SJCRH30 (cell line): ENCODE measurements at regions not wholly inside any gene's neighbourhood (a gene's known extent, or its start where the extent isn't known, plus 50 kb on each side); places are given as distances from the start of the nearest gene placed in this dataset.

ENCODE experiments used
- DNase-seq, 2 experiments: peaks; one replicate each; pipeline ENCODE4 v3.0.0-alpha.2; 2015 to 2020
- H3K27ac ChIP-seq: fragments of 250-450 bp; sonication (Bioruptor Pico); 2 replicates; pipeline ENCODE4 v1.5.1; 2020; ENCODE audit warnings: mild to moderate bottlenecking, moderate library complexity
- H3K27me3 ChIP-seq: fragments of 250-450 bp; sonication (Bioruptor Pico); 2 replicates; pipeline ENCODE4 v1.5.1; 2020; ENCODE audit warnings: mild to moderate bottlenecking, moderate library complexity
- H3K36me3 ChIP-seq: fragments of 250-450 bp; sonication (Bioruptor Pico); 2 replicates; pipeline ENCODE4 v1.5.1; 2020; ENCODE audit warnings: mild to moderate bottlenecking, moderate library complexity
- H3K4me1 ChIP-seq: fragments of 250-450 bp; sonication (Bioruptor Pico); 2 replicates; pipeline ENCODE4 v1.5.1; 2020; ENCODE audit warnings: mild to moderate bottlenecking, moderate library complexity
- H3K4me3 ChIP-seq: fragments of 250-450 bp; sonication (Bioruptor Pico); 2 replicates; pipeline ENCODE4 v1.5.1; 2020; ENCODE audit warnings: mild to moderate bottlenecking, moderate library complexity
- H3K9me3 ChIP-seq: fragments of 250-450 bp; sonication (Bioruptor Pico); replicated peaks from 2 replicates; pipeline ENCODE4 v1.5.1; 2020; ENCODE audit warnings: mild to moderate bottlenecking, moderate library complexity

DNA sequence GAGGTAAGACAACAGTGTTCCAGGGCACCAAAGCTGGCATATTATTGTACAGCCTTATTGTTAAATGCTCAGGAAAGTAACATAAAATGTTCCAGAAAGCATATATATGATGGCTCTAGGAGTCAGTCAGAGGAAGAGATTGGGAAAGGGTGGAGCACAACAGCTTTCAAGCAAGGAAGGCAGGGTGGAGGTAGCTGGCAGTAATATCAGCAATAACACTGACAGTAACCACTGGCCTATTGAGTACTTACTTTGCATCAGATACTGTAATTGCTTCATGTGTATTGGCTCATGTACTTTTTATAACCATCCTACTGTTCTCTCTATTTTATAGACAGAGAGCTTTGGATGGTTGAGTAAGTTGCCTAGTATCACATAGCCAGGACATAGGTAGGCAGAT is 830.2 kb downstream of the DHX35 start:
- H3K4me3 ChIP-seq = no peak overlapping the region
- no peaks in the 10 kb centered on the region for H3K36me3 ChIP-seq
- DNase-seq = no peak
- H3K4me1 ChIP-seq = no peaks in the 10 kb centered on the region
- peaks cover 2% of the 10 kb centered on the region; the same call in 1 of the 2 replicates for H3K27me3 ChIP-seq
- H3K27ac ChIP-seq = no peak overlapping the region
- no peaks in the 10 kb centered on the region for H3K9me3 ChIP-seq

DNA sequence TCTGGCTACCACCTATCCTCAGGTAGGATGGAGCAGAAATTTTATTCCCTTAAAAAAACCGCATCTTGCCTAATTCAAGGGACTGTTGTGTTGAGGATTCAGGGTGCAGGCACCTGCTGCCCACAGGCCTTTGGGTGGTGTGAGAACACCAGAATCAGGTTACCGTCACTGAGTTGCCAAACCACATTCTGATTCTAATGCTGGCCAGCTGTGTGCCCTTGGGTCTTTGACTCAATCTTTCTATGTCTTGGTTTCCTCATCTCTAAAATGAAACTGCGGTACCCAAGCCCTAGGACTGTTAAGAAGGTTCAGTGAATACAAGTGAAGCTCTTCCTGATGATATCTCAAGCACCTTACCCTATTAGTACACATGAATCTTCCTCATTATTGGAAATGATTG is 827.3 kb downstream of the DHX35 start:
- Histone ChIP-seq H3K4me3 (no peak overlapping the region), H3K27ac (no peak overlapping the region), H3K27me3 (peaks cover 2% of the 10 kb centered on the region; the same call in 1 of the 2 replicates), H3K9me3 (no peaks in the 10 kb centered on the region), H3K4me1 (no peaks in the 10 kb centered on the region), H3K36me3 (no peaks in the 10 kb centered on the region)
- DNase-seq = peak in 1 of 2 experiments; percentile 23

DNA sequence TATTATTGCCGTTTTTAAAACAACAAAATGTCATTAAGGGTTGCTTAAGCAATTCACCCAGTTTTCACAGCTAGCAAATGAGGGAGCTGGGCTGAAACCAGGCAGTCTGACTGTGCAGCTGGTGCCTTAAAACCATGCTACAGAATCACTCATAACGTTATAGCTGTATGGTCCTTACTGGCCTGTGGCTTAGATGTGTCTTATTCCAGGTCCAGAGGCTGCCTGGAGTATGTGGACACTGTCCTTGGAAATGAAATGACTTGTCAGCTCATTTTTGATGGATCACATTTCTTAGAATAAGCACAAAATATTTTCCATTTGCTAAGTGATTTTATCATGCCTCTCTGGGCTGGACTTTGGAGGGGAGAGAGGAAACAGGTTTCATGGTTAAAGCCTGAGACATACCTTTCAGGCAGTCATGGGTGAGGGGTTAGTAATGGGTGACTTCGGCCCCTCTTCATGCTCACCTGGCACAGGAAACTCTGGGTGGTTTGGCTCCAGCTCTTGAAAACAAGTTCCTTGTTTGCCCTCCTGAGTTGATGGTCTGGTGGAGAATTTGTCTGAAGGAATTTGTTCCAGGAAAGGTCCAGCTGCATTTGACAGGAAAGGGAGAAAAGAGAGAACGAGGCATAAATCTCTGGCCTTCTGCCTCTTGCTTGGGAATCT is 823.2 kb downstream of the DHX35 start:
- Histone ChIP-seq H3K4me1 (no peaks in the 10 kb centered on the region), H3K27me3 (no peaks in the 10 kb centered on the region), H3K36me3 (no peaks in the 10 kb centered on the region), H3K4me3 (no peak overlapping the region), H3K9me3 (no peaks in the 10 kb centered on the region), H3K27ac (no peak overlapping the region)
- no peak for DNase-seq

GRCh38 chr20:39784693-39785092 is 822.5 kb downstream of the DHX35 start:
- Histone ChIP-seq H3K27me3 (no peaks in the 10 kb centered on the region), H3K27ac (no peak overlapping the region)

DNA sequence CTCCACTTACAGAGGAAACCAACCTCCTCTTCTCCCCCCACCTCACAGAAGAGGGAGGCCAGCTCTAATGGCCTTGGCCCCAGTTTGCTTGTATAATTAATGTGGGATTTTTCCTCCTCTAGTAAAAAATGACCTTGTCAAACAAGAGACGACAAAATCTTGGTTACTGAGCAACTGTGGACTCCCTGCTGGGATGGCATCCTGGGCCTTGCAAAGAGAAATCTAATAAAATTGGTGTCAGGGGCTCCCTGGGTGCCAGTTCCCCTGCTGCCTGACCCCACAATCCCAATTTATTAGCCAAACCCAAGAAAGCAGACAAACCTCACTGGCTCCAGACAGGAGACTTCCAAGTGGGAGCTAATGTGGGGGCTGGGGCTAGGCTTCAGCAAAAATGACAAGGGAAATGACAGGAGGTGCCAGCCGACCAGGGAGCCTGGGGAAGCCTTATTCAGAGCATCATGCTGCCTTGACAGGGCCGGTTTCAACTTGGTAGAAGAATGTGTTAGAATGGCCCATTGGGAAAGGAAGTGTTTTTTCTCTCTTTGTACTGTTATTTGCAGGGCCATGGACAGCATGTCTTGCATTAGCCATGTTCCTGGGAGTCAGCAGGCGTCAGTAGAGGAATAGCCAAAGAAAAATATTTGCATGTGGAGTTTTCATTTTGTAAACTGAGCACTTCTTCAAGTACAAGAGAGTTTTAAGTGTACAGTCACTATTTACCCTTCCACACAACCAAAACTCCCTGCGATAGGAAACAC is 816.9 kb downstream of the DHX35 start:
- Histone ChIP-seq H3K4me3 (no peak overlapping the region), H3K36me3 (no peaks in the 10 kb centered on the region), H3K4me1 (no peaks in the 10 kb centered on the region), H3K9me3 (no peaks in the 10 kb centered on the region), H3K27me3 (no peaks in the 10 kb centered on the region), H3K27ac (no peak overlapping the region)
- no peak for DNase-seq

More at GRCh38 chr20:39784693-39785092, 822.5 kb downstream of the DHX35 start:
- Histone ChIP-seq H3K4me3 (no peak overlapping the region), H3K36me3 (no peaks in the 10 kb centered on the region), H3K9me3 (no peaks in the 10 kb centered on the region), H3K4me1 (no peaks in the 10 kb centered on the region)
- no peak for DNase-seq

GRCh38 chr20:39778431-39778830 is 816.3 kb downstream of the DHX35 start:
- no peaks in the 10 kb centered on the region for H3K4me1 ChIP-seq
- no peak overlapping the region for H3K27ac ChIP-seq
- no peak for DNase-seq
- H3K4me3 ChIP-seq = no peak overlapping the region
- no peaks in the 10 kb centered on the region for H3K36me3 ChIP-seq
- H3K9me3 ChIP-seq = no peaks in the 10 kb centered on the region
- H3K27me3 ChIP-seq = no peaks in the 10 kb centered on the region

- Histone ChIP-seq H3K27ac (no peak overlapping the region), H3K4me3 (no peak overlapping the region), H3K4me1 (no peaks in the 10 kb centered on the region), H3K27me3 (no peaks in the 10 kb centered on the region), H3K36me3 (no peaks in the 10 kb centered on the region), H3K9me3 (no peaks in the 10 kb centered on the region)
- DNase-seq = no peak
These were observed 815.5 kb downstream of the DHX35 start for GRCh38 chr20:39777610-39778009.

GRCh38 chr20:39775110-39775509 is 813.0 kb downstream of the DHX35 start:
- no peak overlapping the region for H3K27ac ChIP-seq
- no peak overlapping the region for H3K4me3 ChIP-seq
- no peaks in the 10 kb centered on the region for H3K4me1 ChIP-seq
- H3K27me3 ChIP-seq = no peaks in the 10 kb centered on the region
- peak; percentile 25 to 43 for DNase-seq
- no peaks in the 10 kb centered on the region for H3K36me3 ChIP-seq
- no peaks in the 10 kb centered on the region for H3K9me3 ChIP-seq

GRCh38 chr20:39773380-39774000 is 811.3 kb downstream of the DHX35 start:
- no peak overlapping the region for H3K27ac ChIP-seq

GRCh38 chr20:39767352-39767751 is 805.2 kb downstream of the DHX35 start:
- Histone ChIP-seq H3K27ac (no peak overlapping the region), H3K4me1 (no peaks in the 10 kb centered on the region), H3K9me3 (no peaks in the 10 kb centered on the region), H3K36me3 (no peaks in the 10 kb centered on the region), H3K4me3 (no peak overlapping the region), H3K27me3 (no peaks in the 10 kb centered on the region)
- DNase-seq = no peak

More at GRCh38 chr20:39773380-39774000, 811.3 kb downstream of the DHX35 start:
- Histone ChIP-seq H3K9me3 (no peaks in the 10 kb centered on the region), H3K36me3 (no peaks in the 10 kb centered on the region), H3K4me3 (no peak overlapping the region), H3K27me3 (no peaks in the 10 kb centered on the region), H3K4me1 (no peaks in the 10 kb centered on the region)
- no peak for DNase-seq

- Histone ChIP-seq H3K4me3 (no peak overlapping the region), H3K4me1 (no peaks in the 10 kb centered on the region), H3K9me3 (no peaks in the 10 kb centered on the region), H3K36me3 (no peaks in the 10 kb centered on the region), H3K27me3 (no peaks in the 10 kb centered on the region), H3K27ac (no peak overlapping the region)
- no peak for DNase-seq
These were observed 804.2 kb downstream of the DHX35 start for GRCh38 chr20:39766333-39766732.

- H3K27me3 ChIP-seq = peaks cover 4% of the 10 kb centered on the region
- no peaks in the 10 kb centered on the region for H3K4me1 ChIP-seq
- DNase-seq = no peak
- no peaks in the 10 kb centered on the region for H3K9me3 ChIP-seq
- no peaks in the 10 kb centered on the region for H3K36me3 ChIP-seq
- H3K27ac ChIP-seq = no peak overlapping the region
- no peak overlapping the region for H3K4me3 ChIP-seq
These were observed 800.6 kb downstream of the DHX35 start for GRCh38 chr20:39762716-39763115.

DNA sequence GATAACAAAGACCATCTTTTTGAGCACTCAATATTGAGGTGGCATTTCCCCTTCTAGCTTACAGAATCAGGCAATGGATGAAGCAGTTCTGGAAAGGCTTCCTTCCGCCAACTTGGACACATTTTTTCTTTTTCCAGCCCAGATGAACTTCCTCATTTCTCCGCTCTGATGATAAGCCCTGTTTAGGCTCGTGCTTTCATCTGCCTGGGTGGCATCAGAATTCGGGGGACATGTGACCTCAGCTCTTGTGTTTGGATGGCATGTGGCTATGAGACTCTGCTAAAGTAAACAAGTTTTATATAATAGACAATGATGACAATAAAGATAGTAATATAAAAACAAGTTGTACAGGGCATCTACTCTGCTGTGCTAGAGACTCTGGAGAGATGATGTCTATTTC is 796.7 kb downstream of the DHX35 start:
- Histone ChIP-seq H3K36me3 (no peaks in the 10 kb centered on the region), H3K9me3 (no peaks in the 10 kb centered on the region), H3K4me3 (no peak overlapping the region), H3K27ac (no peak overlapping the region), H3K27me3 (peaks cover 4% of the 10 kb centered on the region), H3K4me1 (no peaks in the 10 kb centered on the region)
- no peak for DNase-seq

DNA sequence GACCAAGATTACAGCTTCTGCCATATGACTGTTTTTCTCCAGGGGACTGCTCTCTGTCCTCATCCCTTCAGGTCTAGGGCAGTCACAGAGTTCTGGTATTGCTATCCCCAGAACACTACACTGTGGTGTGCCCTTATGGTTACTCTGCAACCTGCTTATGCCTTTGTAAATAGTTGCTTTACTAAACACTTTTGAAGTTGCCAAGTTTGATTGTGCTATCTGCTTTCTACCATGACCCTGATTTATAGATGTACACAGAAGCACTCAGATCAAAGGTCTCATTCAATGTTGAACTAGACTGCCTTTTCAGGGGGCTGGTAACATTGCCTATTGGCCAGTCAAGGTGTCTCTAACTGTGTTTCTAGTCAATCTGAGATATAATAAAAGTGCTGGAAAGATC is 794.7 kb downstream of the DHX35 start:
- DNase-seq = no peak
- H3K27ac ChIP-seq = no peak overlapping the region
- H3K36me3 ChIP-seq = no peaks in the 10 kb centered on the region
- no peaks in the 10 kb centered on the region for H3K9me3 ChIP-seq
- H3K4me1 ChIP-seq = no peaks in the 10 kb centered on the region
- peaks cover 4% of the 10 kb centered on the region for H3K27me3 ChIP-seq
- no peak overlapping the region for H3K4me3 ChIP-seq

GRCh38 chr20:39756369-39756768 is 794.2 kb downstream of the DHX35 start:
- Histone ChIP-seq H3K4me1 (no peaks in the 10 kb centered on the region), H3K9me3 (no peaks in the 10 kb centered on the region), H3K36me3 (no peaks in the 10 kb centered on the region), H3K27ac (no peak overlapping the region), H3K4me3 (no peak overlapping the region), H3K27me3 (peaks cover 4% of the 10 kb centered on the region)
- no peak for DNase-seq
